Liver (tissue), 8 donors: ENCODE measurements at regions not wholly inside any gene's neighbourhood (a gene's known extent, or its start where the extent isn't known, plus 50 kb on each side); places are given as distances from the start of the nearest gene placed in this dataset.

Experiments used
- DNase-seq: peaks from one replicate; pipeline ENCODE4 v3.0.0-alpha.2; 2017; ENCODE audit warnings: low spot score
- H3K27ac ChIP-seq, 2 donors: one replicate each; pipeline ENCODE4 v1.7.0; 2013; ENCODE audit warnings: inconsistent platforms in 2 of 2, low read length in 2 of 2, control low read depth in 1 of 2, low read depth in 1 of 2, mild to moderate bottlenecking in 1 of 2
- H3K27me3 ChIP-seq, 4 donors: one replicate each; pipeline versions ENCODE4 v1.6.1 to v1.7.0; 2013; ENCODE audit warnings: low read length in 3 of 4, inconsistent platforms in 1 of 4, mild to moderate bottlenecking in 1 of 4, moderate library complexity in 1 of 4; ENCODE audit not compliant: control insufficient read depth in 4 of 4, insufficient read depth in 4 of 4
- H3K36me3 ChIP-seq, 4 donors: one replicate each; pipeline versions ENCODE4 v1.6.1 to v1.7.0; 2013; ENCODE audit warnings: low read length in 3 of 4, mild to moderate bottlenecking in 3 of 4, low read depth in 1 of 4, moderate library complexity in 1 of 4; ENCODE audit not compliant: control insufficient read depth in 4 of 4, insufficient read depth in 3 of 4
- H3K4me1 ChIP-seq, 4 donors: one replicate each; pipeline versions ENCODE4 v1.6.1 to v1.7.0; 2013; ENCODE audit warnings: low read length in 3 of 4, mild to moderate bottlenecking in 3 of 4, moderate library complexity in 1 of 4; ENCODE audit not compliant: control insufficient read depth in 4 of 4, insufficient read depth in 4 of 4
- H3K4me3 ChIP-seq, 3 donors: one replicate each; pipeline versions ENCODE4 v1.6.1 to v1.7.0; 2013; ENCODE audit warnings: low read length in 3 of 3, control low read depth in 1 of 3, low read depth in 1 of 3, mild to moderate bottlenecking in 1 of 3
- H3K9ac ChIP-seq, 2 donors: one replicate each; pipeline ENCODE4 v1.7.0; 2013; ENCODE audit warnings: low read length in 2 of 2, mild to moderate bottlenecking in 2 of 2, moderate library complexity in 2 of 2, control low read depth in 1 of 2, low read depth in 1 of 2
- H3K9me3 ChIP-seq, 4 donors: one replicate each; pipeline versions ENCODE4 v1.6.1 to v1.7.0; 2013; ENCODE audit warnings: low read length in 3 of 4; ENCODE audit not compliant: control insufficient read depth in 4 of 4
- ATF3 ChIP-seq: IDR thresholded peaks from 2 replicates; pipeline ENCODE4 v1.6.1; 2016; ENCODE audit warnings: antibody characterized with exemption
- EGR1 ChIP-seq, 2 donors: IDR thresholded peaks; 2 replicates each; pipeline ENCODE4 v1.6.1; 2016 to 2018; ENCODE audit warnings: antibody characterized with exemption in 2 of 2, low read depth in 2 of 2
- FOXA1 ChIP-seq: IDR thresholded peaks from 2 replicates; pipeline ENCODE4 v1.6.1; 2016; ENCODE audit warnings: antibody characterized with exemption
- FOXA2 ChIP-seq: IDR thresholded peaks from 2 replicates; pipeline ENCODE4 v1.6.1; 2016; ENCODE audit warnings: antibody characterized with exemption
- HNF4A ChIP-seq, 2 donors: conservative IDR thresholded peaks; 2 replicates each; pipeline ENCODE4 v1.6.1; 2016; ENCODE audit warnings: antibody characterized with exemption in 2 of 2, mild to moderate bottlenecking in 2 of 2
- HNF4G ChIP-seq: IDR thresholded peaks from 2 replicates; pipeline ENCODE4 v1.6.1; 2016; ENCODE audit warnings: antibody characterized with exemption
- JUND ChIP-seq, 2 donors: IDR thresholded peaks; 2 replicates each; pipeline ENCODE4 v1.6.1; 2016; ENCODE audit warnings: antibody characterized with exemption in 2 of 2
- NR2F2 ChIP-seq: IDR thresholded peaks from 2 replicates; pipeline ENCODE4 v1.6.1; 2016; ENCODE audit warnings: antibody characterized with exemption
- RAD21 ChIP-seq, 2 donors: IDR thresholded peaks; 2 replicates each; pipeline ENCODE4 v1.6.1; 2016; ENCODE audit warnings: antibody characterized with exemption in 2 of 2, mild to moderate bottlenecking in 2 of 2
- REST ChIP-seq: IDR thresholded peaks from 2 replicates; pipeline ENCODE4 v1.6.1; 2016; ENCODE audit warnings: antibody characterized with exemption, mild to moderate bottlenecking
- RXRA ChIP-seq, 2 donors: IDR thresholded peaks; 2 replicates each; pipeline ENCODE4 v1.6.1; 2017 to 2018; ENCODE audit warnings: antibody characterized with exemption in 2 of 2, mild to moderate bottlenecking in 1 of 2
- SP1 ChIP-seq: IDR thresholded peaks from 2 replicates; pipeline ENCODE4 v1.6.1; 2018; ENCODE audit warnings: antibody characterized with exemption, mild to moderate bottlenecking
- TAF1 ChIP-seq: conservative IDR thresholded peaks from 2 replicates; pipeline ENCODE4 v1.6.1; 2016; ENCODE audit warnings: antibody characterized with exemption, mild to moderate bottlenecking
- YY1 ChIP-seq: IDR thresholded peaks from 2 replicates; pipeline ENCODE4 v1.6.1; 2016; ENCODE audit warnings: antibody characterized with exemption, mild to moderate bottlenecking
- WGBS: extraction: QIAGEN DNeasy Blood & Tissue Kit; methylation state at CpG from one replicate; pipeline ENCODE4 v1.1.7; 2013; 5-methylcytosine and 5-hydroxymethylcytosine counted together
- TF ChIP-seq, protein P1 (sequence below): IDR thresholded peaks from 2 replicates; pipeline ENCODE4 v1.6.1; 2016; ENCODE audit warnings: antibody characterized with exemption
- TF ChIP-seq, protein P2 (sequence below): fragments of 150-350 bp; IDR thresholded peaks from 2 replicates; pipeline ENCODE4 v1.5.1; 2017; ENCODE audit warnings: improper control_type of control experiment, low read depth, low read length; ENCODE audit not compliant: missing input control
- TF ChIP-seq, protein P3 (sequence below): IDR thresholded peaks from 2 replicates; pipeline ENCODE4 v1.6.1; 2016; ENCODE audit warnings: antibody characterized with exemption
- donor health status: healthy.
- donor health status: healthy.
- donor health status: healthy.
- donor health status: healthy.
- donor health status: healthy.

- no peak for DNase-seq
- Histone ChIP-seq H3K27ac (no peak overlapping the region), H3K36me3 (no peaks in the 10 kb centered on the region), H3K9me3 (peaks cover 0 to 21% (median 8%) of the 10 kb centered on the region in 4 donors), H3K27me3 (no peaks in the 10 kb centered on the region), H3K4me3 (peak overlapping the region in 1 of 3 donors; percentile 32), H3K4me1 (no peaks in the 10 kb centered on the region), H3K9ac (no peak overlapping the region)
- 85% methylated on average over 36 of the region's 36 CpGs for WGBS
- no peak for TF ChIP-seq HNF4G
- TF ChIP-seq EGR1 (IDR thresholded peaks at IDR 0.05; ENCODE audit: low read depth in 2 of 2), result no peak
- TF ChIP-seq, protein P1, sequence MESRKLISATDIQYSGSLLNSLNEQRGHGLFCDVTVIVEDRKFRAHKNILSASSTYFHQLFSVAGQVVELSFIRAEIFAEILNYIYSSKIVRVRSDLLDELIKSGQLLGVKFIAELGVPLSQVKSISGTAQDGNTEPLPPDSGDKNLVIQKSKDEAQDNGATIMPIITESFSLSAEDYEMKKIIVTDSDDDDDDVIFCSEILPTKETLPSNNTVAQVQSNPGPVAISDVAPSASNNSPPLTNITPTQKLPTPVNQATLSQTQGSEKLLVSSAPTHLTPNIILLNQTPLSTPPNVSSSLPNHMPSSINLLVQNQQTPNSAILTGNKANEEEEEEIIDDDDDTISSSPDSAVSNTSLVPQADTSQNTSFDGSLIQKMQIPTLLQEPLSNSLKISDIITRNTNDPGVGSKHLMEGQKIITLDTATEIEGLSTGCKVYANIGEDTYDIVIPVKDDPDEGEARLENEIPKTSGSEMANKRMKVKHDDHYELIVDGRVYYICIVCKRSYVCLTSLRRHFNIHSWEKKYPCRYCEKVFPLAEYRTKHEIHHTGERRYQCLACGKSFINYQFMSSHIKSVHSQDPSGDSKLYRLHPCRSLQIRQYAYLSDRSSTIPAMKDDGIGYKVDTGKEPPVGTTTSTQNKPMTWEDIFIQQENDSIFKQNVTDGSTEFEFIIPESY, result no peak
- TF ChIP-seq HNF4A (conservative IDR thresholded peaks at IDR 0.05), result no peak
- TF ChIP-seq YY1, result no peak
- no peak for TF ChIP-seq FOXA2
- TF ChIP-seq, protein P2, sequence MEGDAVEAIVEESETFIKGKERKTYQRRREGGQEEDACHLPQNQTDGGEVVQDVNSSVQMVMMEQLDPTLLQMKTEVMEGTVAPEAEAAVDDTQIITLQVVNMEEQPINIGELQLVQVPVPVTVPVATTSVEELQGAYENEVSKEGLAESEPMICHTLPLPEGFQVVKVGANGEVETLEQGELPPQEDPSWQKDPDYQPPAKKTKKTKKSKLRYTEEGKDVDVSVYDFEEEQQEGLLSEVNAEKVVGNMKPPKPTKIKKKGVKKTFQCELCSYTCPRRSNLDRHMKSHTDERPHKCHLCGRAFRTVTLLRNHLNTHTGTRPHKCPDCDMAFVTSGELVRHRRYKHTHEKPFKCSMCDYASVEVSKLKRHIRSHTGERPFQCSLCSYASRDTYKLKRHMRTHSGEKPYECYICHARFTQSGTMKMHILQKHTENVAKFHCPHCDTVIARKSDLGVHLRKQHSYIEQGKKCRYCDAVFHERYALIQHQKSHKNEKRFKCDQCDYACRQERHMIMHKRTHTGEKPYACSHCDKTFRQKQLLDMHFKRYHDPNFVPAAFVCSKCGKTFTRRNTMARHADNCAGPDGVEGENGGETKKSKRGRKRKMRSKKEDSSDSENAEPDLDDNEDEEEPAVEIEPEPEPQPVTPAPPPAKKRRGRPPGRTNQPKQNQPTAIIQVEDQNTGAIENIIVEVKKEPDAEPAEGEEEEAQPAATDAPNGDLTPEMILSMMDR, result no peak
- no peak for TF ChIP-seq SP1
- TF ChIP-seq RAD21 (IDR thresholded peaks at IDR 0.05), result no peak
- no peak for TF ChIP-seq TAF1
- no peak for TF ChIP-seq FOXA1
- TF ChIP-seq RXRA (IDR thresholded peaks at IDR 0.05), result no peak
- no peak for TF ChIP-seq JUND (IDR thresholded peaks at IDR 0.05)
- TF ChIP-seq NR2F2, result no peak
- no peak for TF ChIP-seq ATF3
- TF ChIP-seq, protein P3, sequence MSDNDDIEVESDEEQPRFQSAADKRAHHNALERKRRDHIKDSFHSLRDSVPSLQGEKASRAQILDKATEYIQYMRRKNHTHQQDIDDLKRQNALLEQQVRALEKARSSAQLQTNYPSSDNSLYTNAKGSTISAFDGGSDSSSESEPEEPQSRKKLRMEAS, result no peak
- TF ChIP-seq REST, result no peak
Measured at GRCh38 chr7:63112764-63113712, 885.6 kb upstream of the ZNF722 start.
